ENCODE measurements at regions not wholly inside any gene's neighbourhood (a gene's known extent, or its start where the extent isn't known, plus 50 kb on each side); places are given as distances from the start of the nearest gene placed in this dataset.

DNA sequence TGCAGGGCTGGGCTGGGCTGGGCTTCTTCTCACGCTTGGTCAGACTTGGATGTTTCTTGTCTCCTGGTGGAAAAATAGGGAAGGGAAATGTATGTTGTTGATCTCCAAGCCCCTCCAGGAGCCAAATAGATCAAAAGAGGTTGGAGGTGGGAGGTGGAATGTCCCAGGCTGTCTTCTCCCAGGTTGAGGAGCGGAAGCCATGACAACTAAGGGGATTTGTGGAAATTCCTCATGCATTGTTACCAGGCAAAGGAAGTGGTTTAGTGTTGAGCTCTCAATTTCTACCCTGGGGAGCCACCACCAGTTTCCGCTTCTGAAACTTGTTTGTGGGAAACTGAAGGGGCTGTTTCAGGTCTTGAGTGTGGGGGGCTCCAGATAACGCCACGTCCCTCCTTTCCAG, 79.0 kb downstream of the SPRY4 start (continued):
- TF ChIP-seq, protein P1, sequence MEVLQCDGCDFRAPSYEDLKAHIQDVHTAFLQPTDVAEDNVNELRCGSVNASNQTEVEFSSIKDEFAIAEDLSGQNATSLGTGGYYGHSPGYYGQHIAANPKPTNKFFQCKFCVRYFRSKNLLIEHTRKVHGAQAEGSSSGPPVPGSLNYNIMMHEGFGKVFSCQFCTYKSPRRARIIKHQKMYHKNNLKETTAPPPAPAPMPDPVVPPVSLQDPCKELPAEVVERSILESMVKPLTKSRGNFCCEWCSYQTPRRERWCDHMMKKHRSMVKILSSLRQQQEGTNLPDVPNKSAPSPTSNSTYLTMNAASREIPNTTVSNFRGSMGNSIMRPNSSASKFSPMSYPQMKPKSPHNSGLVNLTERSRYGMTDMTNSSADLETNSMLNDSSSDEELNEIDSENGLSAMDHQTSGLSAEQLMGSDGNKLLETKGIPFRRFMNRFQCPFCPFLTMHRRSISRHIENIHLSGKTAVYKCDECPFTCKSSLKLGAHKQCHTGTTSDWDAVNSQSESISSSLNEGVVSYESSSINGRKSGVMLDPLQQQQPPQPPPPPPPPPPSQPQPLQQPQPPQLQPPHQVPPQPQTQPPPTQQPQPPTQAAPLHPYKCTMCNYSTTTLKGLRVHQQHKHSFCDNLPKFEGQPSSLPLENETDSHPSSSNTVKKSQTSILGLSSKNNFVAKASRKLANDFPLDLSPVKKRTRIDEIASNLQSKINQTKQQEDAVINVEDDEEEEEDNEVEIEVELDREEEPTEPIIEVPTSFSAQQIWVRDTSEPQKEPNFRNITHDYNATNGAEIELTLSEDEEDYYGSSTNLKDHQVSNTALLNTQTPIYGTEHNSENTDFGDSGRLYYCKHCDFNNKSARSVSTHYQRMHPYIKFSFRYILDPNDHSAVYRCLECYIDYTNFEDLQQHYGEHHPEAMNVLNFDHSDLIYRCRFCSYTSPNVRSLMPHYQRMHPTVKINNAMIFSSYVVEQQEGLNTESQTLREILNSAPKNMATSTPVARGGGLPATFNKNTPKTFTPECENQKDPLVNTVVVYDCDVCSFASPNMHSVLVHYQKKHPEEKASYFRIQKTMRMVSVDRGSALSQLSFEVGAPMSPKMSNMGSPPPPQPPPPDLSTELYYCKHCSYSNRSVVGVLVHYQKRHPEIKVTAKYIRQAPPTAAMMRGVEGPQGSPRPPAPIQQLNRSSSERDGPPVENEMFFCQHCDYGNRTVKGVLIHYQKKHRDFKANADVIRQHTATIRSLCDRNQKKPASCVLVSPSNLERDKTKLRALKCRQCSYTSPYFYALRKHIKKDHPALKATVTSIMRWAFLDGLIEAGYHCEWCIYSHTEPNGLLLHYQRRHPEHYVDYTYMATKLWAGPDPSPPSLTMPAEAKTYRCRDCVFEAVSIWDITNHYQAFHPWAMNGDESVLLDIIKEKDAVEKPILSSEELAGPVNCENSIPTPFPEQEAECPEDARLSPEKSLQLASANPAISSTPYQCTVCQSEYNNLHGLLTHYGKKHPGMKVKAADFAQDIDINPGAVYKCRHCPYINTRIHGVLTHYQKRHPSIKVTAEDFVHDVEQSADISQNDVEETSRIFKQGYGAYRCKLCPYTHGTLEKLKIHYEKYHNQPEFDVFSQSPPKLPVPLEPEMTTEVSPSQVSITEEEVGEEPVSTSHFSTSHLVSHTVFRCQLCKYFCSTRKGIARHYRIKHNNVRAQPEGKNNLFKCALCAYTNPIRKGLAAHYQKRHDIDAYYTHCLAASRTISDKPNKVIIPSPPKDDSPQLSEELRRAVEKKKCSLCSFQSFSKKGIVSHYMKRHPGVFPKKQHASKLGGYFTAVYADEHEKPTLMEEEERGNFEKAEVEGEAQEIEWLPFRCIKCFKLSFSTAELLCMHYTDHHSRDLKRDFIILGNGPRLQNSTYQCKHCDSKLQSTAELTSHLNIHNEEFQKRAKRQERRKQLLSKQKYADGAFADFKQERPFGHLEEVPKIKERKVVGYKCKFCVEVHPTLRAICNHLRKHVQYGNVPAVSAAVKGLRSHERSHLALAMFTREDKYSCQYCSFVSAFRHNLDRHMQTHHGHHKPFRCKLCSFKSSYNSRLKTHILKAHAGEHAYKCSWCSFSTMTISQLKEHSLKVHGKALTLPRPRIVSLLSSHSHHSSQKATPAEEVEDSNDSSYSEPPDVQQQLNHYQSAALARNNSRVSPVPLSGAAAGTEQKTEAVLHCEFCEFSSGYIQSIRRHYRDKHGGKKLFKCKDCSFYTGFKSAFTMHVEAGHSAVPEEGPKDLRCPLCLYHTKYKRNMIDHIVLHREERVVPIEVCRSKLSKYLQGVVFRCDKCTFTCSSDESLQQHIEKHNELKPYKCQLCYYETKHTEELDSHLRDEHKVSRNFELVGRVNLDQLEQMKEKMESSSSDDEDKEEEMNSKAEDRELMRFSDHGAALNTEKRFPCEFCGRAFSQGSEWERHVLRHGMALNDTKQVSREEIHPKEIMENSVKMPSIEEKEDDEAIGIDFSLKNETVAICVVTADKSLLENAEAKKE (CRISPR knock-in tag; IDR thresholded peaks at IDR 0.05): no peak
- no peak for TF ChIP-seq STAT1 (IDR thresholded peaks at IDR 0.05; ENCODE audit: unreplicated experiment)
- TF ChIP-seq, protein P2, sequence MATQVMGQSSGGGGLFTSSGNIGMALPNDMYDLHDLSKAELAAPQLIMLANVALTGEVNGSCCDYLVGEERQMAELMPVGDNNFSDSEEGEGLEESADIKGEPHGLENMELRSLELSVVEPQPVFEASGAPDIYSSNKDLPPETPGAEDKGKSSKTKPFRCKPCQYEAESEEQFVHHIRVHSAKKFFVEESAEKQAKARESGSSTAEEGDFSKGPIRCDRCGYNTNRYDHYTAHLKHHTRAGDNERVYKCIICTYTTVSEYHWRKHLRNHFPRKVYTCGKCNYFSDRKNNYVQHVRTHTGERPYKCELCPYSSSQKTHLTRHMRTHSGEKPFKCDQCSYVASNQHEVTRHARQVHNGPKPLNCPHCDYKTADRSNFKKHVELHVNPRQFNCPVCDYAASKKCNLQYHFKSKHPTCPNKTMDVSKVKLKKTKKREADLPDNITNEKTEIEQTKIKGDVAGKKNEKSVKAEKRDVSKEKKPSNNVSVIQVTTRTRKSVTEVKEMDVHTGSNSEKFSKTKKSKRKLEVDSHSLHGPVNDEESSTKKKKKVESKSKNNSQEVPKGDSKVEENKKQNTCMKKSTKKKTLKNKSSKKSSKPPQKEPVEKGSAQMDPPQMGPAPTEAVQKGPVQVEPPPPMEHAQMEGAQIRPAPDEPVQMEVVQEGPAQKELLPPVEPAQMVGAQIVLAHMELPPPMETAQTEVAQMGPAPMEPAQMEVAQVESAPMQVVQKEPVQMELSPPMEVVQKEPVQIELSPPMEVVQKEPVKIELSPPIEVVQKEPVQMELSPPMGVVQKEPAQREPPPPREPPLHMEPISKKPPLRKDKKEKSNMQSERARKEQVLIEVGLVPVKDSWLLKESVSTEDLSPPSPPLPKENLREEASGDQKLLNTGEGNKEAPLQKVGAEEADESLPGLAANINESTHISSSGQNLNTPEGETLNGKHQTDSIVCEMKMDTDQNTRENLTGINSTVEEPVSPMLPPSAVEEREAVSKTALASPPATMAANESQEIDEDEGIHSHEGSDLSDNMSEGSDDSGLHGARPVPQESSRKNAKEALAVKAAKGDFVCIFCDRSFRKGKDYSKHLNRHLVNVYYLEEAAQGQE (IDR thresholded peaks at IDR 0.05; ENCODE audit: unreplicated experiment): no peak

DNA sequence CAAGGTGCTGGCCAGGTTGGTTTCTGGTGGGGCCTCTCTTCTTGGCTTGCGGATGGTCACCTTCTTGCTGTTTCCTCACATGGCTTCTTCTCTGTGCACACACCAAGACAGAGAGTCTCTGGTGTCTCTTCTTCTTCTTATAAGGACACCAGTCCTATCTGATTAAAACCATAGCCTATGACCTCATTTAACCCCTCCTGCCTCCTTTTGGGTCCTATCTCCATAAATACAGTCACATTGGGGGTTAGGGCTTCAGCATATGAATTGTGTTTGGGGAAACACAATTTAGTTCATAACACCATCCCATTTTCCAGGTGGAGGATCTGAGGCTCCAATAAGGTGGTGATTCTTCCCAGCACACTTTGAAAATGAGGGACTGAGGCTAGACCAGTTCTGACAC, 80.4 kb downstream of the SPRY4 start:
- H3F3A ChIP-seq (replicated peaks; ENCODE audit: low read depth): no peaks in the 10 kb centered on the region
- H3K27me3 ChIP-seq (ENCODE audit: insufficient read depth): no peaks in the 10 kb centered on the region
- no peak for DNase-seq (ENCODE audit: low spot score)
- Mint-ChIP-seq H3K4me1 (peaks cover 12% of the 10 kb centered on the region), H3K4me3 (no peak overlapping the region), H3K9me3 (peaks cover 13% of the 10 kb centered on the region), H3K27ac (no peak overlapping the region), H3K36me3 (ENCODE audit: low read depth) (peaks cover 8% of the 10 kb centered on the region), H3K27me3 (ENCODE audit: insufficient read depth, low read depth, poor library complexity) (no peaks in the 10 kb centered on the region)
- no peaks in the 10 kb centered on the region for H3K79me2 ChIP-seq (replicated peaks; ENCODE audit: insufficient read depth)
- no peak overlapping the region for H3K4me3 ChIP-seq
- no peak overlapping the region for H3K4me2 ChIP-seq
- no peak overlapping the region for H2AFZ ChIP-seq
- no peaks in the 10 kb centered on the region for H3K36me3 ChIP-seq (ENCODE audit: insufficient read depth)
- H3K9me2 ChIP-seq (ENCODE audit: insufficient read depth): peaks cover 11% of the 10 kb centered on the region
- no peaks in the 10 kb centered on the region for H4K20me1 ChIP-seq (replicated peaks; ENCODE audit: insufficient read depth)
- no peak overlapping the region for H3K27ac ChIP-seq (ENCODE audit: low read depth)
- H3K4me1 ChIP-seq (ENCODE audit: insufficient read depth): peaks cover under 1% of the 10 kb centered on the region
- ATAC-seq: no peak
- TF ChIP-seq EZH2phosphoT487 (IDR thresholded peaks at IDR 0.05; ENCODE audit: unreplicated experiment) (no peak), JUNB (IDR thresholded peaks at IDR 0.05; ENCODE audit: unreplicated experiment) (no peak), POLR2AphosphoS5 (IDR thresholded peaks at IDR 0.05; ENCODE audit: low read depth) (no peak), EZH2 (IDR thresholded peaks at IDR 0.05; ENCODE audit: low read depth, unreplicated experiment) (no peak), STAT1 (IDR thresholded peaks at IDR 0.05; ENCODE audit: unreplicated experiment) (no peak), ZNF331 (CRISPR knock-in tag; IDR thresholded peaks at IDR 0.05; ENCODE audit: low read depth) (no peak)
- TF ChIP-seq, protein P3, sequence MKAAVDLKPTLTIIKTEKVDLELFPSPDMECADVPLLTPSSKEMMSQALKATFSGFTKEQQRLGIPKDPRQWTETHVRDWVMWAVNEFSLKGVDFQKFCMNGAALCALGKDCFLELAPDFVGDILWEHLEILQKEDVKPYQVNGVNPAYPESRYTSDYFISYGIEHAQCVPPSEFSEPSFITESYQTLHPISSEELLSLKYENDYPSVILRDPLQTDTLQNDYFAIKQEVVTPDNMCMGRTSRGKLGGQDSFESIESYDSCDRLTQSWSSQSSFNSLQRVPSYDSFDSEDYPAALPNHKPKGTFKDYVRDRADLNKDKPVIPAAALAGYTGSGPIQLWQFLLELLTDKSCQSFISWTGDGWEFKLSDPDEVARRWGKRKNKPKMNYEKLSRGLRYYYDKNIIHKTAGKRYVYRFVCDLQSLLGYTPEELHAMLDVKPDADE (IDR thresholded peaks at IDR 0.05): no peak
- TF ChIP-seq, protein P2 (IDR thresholded peaks at IDR 0.05; ENCODE audit: unreplicated experiment): no peak

Data from GM23338 (cell line).